Breast epithelium (tissue), 4 donors: ENCODE measurements at regions not wholly inside any gene's neighbourhood (a gene's known extent, or its start where the extent isn't known, plus 50 kb on each side); places are given as distances from the start of the nearest gene placed in this dataset.
"Not testable (repeated sequence)": the region's sequence is repeated elsewhere in the genome, so short reads cannot be mapped to it uniquely, and the experiment has no call there.

ENCODE experiments used
- DNase-seq, 2 donors: peaks; one replicate each; pipeline ENCODE4 v3.0.0-alpha.2; 2019; ENCODE audit warnings: low spot score in 2 of 2
- H3K27ac ChIP-seq, 2 donors: fragments of 200-600 bp; sonication (generic) in 1 of 2; one replicate each; pipeline ENCODE4 v1.5.1; 2016 to 2019; ENCODE audit warnings: mild to moderate bottlenecking in 1 of 2
- H3K27me3 ChIP-seq, 2 donors: fragments of 200-600 bp; sonication (generic) in 1 of 2; one replicate each; pipeline versions ENCODE4 v1.5.1 to v1.6.0; 2017 to 2019; ENCODE audit warnings: control low read depth in 1 of 2, mild to moderate bottlenecking in 1 of 2
- H3K36me3 ChIP-seq: fragments of 200-600 bp; one replicate; pipeline ENCODE4 v1.5.1; 2019
- H3K4me1 ChIP-seq, 2 donors: fragments of 200-600 bp; sonication (generic); one replicate each; pipeline ENCODE4 v1.5.1; 2016 to 2019; ENCODE audit warnings: control low read depth in 1 of 2
- H3K4me3 ChIP-seq, 3 donors: fragments of 200-600 bp; sonication (generic); 1 replicate in 2 of 3; 2 replicates in 1 of 3; pipeline ENCODE4 v1.5.1; 2016 to 2019; ENCODE audit warnings: mild to moderate bottlenecking in 3 of 3, moderate library complexity in 2 of 3
- H3K9me3 ChIP-seq, 2 donors: fragments of 200-600 bp; sonication (generic) in 1 of 2; one replicate each; pipeline ENCODE4 v1.5.1; 2016 to 2019; ENCODE audit warnings: control low read depth in 1 of 2
- POLR2A ChIP-seq: fragments of 450-650 bp; IDR thresholded peaks from one replicate; pipeline ENCODE4 v1.6.1; 2016; ENCODE audit warnings: antibody characterized with exemption, mild to moderate bottlenecking, moderate library complexity
- POLR2AphosphoS5 ChIP-seq, 3 donors: sonication (generic); formaldehyde crosslinking; IDR thresholded peaks; one replicate each; pipeline ENCODE4 v1.6.1; 2017; ENCODE audit warnings: antibody characterized with exemption in 3 of 3
- intact Hi-C: fragments of 100-400 bp; cut with DNase I; formaldehyde crosslinking; loops from one replicate; pipeline ENCODE4 v1.15.1; 2023; ENCODE audit warnings: low total_unique reads
- TF ChIP-seq, protein P1 (sequence below), 3 donors: fragments of 450-650 bp; IDR thresholded peaks; one replicate each; pipeline ENCODE4 v1.5.1; 2016 to 2017; ENCODE audit warnings: antibody characterized with exemption in 3 of 3, mild to moderate bottlenecking in 3 of 3, moderate library complexity in 3 of 3

DNA sequence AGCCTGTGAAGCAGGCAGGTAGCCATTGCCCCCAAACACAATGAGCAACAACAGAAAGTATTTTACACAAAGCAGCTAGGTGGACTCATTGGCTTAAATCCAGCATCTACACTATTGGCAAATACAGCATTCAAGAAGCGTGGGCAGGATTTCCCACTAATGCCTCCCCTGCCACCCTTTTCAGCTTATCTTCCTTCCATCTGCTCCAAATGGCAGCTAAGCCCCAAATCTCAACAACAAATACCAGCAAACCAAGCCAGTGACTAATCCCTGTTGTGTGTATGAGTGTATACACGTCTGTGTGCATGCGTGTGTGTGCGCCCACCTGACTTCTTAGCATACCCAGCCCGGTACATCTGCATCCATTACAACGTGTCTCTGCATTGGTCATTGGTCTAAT lies 151.2 kb upstream of the WWC1 start:
- TF ChIP-seq POLR2A (no peak), POLR2AphosphoS5 (IDR thresholded peaks at IDR 0.05) (no peak)
- TF ChIP-seq, protein P1, sequence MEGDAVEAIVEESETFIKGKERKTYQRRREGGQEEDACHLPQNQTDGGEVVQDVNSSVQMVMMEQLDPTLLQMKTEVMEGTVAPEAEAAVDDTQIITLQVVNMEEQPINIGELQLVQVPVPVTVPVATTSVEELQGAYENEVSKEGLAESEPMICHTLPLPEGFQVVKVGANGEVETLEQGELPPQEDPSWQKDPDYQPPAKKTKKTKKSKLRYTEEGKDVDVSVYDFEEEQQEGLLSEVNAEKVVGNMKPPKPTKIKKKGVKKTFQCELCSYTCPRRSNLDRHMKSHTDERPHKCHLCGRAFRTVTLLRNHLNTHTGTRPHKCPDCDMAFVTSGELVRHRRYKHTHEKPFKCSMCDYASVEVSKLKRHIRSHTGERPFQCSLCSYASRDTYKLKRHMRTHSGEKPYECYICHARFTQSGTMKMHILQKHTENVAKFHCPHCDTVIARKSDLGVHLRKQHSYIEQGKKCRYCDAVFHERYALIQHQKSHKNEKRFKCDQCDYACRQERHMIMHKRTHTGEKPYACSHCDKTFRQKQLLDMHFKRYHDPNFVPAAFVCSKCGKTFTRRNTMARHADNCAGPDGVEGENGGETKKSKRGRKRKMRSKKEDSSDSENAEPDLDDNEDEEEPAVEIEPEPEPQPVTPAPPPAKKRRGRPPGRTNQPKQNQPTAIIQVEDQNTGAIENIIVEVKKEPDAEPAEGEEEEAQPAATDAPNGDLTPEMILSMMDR (IDR thresholded peaks at IDR 0.05), result no peak
- Histone ChIP-seq H3K4me3 (no peak overlapping the region), H3K27ac (no peak overlapping the region)

DNA sequence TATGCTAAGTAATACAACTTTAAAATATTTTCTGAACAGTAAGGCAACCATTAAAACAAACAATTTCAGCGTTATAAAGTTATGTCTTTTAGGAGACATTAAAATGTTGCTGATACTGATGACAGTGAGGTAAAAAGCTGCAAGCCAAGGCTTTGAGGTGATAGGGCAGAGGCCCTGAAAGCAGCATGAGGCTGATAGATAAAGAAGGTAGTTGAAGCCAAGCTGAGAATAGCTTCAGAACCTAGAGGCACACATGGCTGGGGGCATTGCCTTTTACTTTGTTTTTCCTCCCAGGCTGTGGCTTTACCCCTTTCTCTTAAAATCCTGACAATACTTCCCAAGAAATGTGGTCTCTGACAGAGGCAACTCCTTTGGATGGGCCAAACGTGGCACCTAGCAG lies 149.0 kb upstream of the WWC1 start:
- Histone ChIP-seq H3K27ac (no peak overlapping the region), H3K4me3 (no peak overlapping the region), H3K36me3 (no peaks in the 10 kb centered on the region), H3K27me3 (no peaks in the 10 kb centered on the region), H3K4me1 (no peaks in the 10 kb centered on the region), H3K9me3 (no peaks in the 10 kb centered on the region)
- intact Hi-C loops, result no loop called here
- no peak for DNase-seq
- TF ChIP-seq, protein P1 (IDR thresholded peaks at IDR 0.05), result no peak
- no peak for TF ChIP-seq POLR2A
- TF ChIP-seq POLR2AphosphoS5 (IDR thresholded peaks at IDR 0.05), result no peak

More for the DNA sequence above, 151.2 kb upstream of the WWC1 start:
- intact Hi-C loops, result no loop called here
- no peaks in the 10 kb centered on the region for H3K36me3 ChIP-seq
- H3K27me3 ChIP-seq, result no peaks in the 10 kb centered on the region
- H3K4me1 ChIP-seq, result no peaks in the 10 kb centered on the region
- no peaks in the 10 kb centered on the region for H3K9me3 ChIP-seq
- DNase-seq, result no peak

DNA sequence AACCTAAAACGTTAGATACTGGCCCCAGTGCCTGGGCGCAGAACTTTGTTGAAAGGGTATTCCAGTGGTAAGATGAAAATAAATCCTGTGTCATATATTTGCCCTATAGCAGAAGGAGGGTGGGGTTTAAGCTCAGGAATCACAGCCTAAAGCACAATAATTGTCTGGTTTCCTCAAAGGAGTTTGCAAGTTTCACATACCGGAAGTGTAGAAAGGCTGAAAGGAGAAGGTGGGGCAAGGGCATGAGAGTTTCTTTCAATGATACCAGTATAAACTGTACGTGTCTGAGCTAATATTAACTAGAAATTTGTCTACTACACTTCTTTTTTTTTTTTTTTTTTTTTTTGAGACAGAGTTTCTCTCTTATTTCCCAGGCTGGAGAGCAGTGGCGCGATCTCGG lies 147.9 kb upstream of the WWC1 start:
- not testable (repeated sequence) for DNase-seq, H3K4me1 ChIP-seq

DNA sequence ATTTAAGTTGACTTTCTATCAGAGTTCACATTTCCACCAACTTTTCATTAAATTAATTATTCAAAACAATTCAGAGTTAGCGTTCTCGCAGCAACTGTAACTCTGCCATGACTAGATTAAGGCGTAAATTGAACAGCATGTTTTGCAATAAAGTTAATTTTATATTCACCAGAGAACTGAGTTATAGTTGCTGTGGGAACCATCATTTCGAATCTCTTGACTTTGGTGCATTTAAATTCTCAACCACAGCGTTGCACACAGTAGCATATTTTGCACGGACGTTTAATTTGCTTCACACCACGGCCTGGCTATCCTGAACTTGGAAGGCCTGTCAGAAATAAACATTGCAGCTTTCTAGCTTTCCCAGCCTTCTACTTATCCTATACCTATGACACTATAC lies 144.3 kb upstream of the WWC1 start:
- Histone ChIP-seq H3K9me3 (no peaks in the 10 kb centered on the region), H3K36me3 (no peaks in the 10 kb centered on the region), H3K27me3 (no peaks in the 10 kb centered on the region), H3K27ac (no peak overlapping the region), H3K4me3 (no peak overlapping the region), H3K4me1 (no peaks in the 10 kb centered on the region)
- DNase-seq, result no peak
- TF ChIP-seq, protein P1 (IDR thresholded peaks at IDR 0.05), result no peak
- TF ChIP-seq POLR2A (no peak), POLR2AphosphoS5 (IDR thresholded peaks at IDR 0.05) (no peak)
- intact Hi-C loops, result no loop called here

More for the DNA sequence above, 147.9 kb upstream of the WWC1 start:
- H3K9me3 ChIP-seq, intact Hi-C loops, H3K27me3 ChIP-seq, H3K36me3 ChIP-seq, H3K4me3 ChIP-seq, H3K27ac ChIP-seq: not testable (repeated sequence)

DNA sequence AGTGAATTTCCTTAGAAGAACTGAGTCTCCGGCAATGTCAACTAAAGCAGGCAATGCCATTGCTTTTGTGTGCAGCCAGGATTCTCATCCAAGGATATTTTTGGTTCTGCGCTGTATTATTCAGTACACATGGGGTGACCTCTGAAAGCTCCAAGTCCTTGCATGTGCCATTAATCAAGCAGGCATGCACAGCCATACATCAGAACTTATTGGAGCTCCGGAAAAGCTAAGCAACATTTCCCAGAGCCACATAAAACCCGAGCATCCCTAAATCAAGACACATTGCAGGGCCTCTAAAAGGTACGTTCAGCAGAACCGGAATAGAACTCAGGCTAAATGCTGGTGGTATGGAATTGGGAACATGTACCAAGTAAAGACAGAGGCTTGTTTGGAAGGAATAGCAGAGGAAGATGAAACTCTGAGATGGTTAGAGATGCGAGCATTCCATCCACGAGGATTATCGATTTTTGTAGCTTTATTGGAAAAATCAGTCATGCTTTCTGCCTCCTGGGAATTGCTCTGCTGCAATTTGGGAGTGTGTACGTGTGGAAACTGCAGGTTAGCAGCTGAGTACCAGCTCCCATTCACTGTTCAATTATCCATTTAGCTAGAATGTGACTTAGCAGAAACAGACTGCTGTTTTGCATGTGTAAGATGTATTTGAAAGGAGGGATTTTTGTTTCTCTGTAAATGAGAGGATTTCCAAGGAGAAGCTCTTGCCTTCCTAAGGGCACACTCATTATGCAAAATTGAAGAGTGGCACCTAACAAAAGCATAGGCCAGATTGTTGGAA lies 143.7 kb upstream of the WWC1 start:
- H3K9me3 ChIP-seq, result no peaks in the 10 kb centered on the region
- H3K4me1 ChIP-seq, result no peaks in the 10 kb centered on the region
- TF ChIP-seq POLR2AphosphoS5 (IDR thresholded peaks at IDR 0.05) (no peak), POLR2A (no peak)
- TF ChIP-seq, protein P1 (IDR thresholded peaks at IDR 0.05), result no peak
- no peaks in the 10 kb centered on the region for H3K36me3 ChIP-seq
- H3K27ac ChIP-seq, result no peak overlapping the region
- DNase-seq, result no peak
- no peaks in the 10 kb centered on the region for H3K27me3 ChIP-seq
- intact Hi-C loops, result no loop called here
- no peak overlapping the region for H3K4me3 ChIP-seq
